Panc1 (cell line): ENCODE measurements at regions not wholly inside any gene's neighbourhood (a gene's known extent, or its start where the extent isn't known, plus 50 kb on each side); places are given as distances from the start of the nearest gene placed in this dataset.

Source experiments
- ATAC-seq: fragments of 200-7000 bp; cut with Tn5 transposase; 2 replicates; pipeline ENCODE4 v1.9.1; 2020; ENCODE audit warnings: mild to moderate bottlenecking, moderate library complexity
- BruUV-seq: library from RNA; stranded (reverse); fragments of 400-500 nt; replicated peaks from 2 replicates; lab custom pipeline; 2021; lab: Mats Ljungman, UMichigan
- CTCF ChIA-PET: fragments of 300-600 bp; sonication (Branson Sonifier 250); formaldehyde crosslinking; loops from one replicate; lab custom pipeline; 2022; ENCODE audit warnings: antibody characterized with exemption; lab: Charles Lee
- POLR2A ChIA-PET: fragments of 300-600 bp; sonication (Branson Sonifier 250); formaldehyde crosslinking; loops from one replicate; lab custom pipeline; 2022; ENCODE audit warnings: antibody characterized with exemption; lab: Charles Lee
- DNase-seq: peaks from one replicate; pipeline ENCODE4 v3.0.0-alpha.2; 2010; ENCODE audit warnings: low read depth, low spot score
- H3K27ac ChIP-seq: 2 replicates; pipeline ENCODE4 v1.5.1; 2011; ENCODE audit warnings: mild to moderate bottlenecking, low read length, inconsistent platforms
- H3K27me3 ChIP-seq: fragments of 200-500 bp; sonication (Bioruptor generic); 2 replicates; pipeline ENCODE4 v1.6.0; 2014; ENCODE audit warnings: low read length, inconsistent platforms; ENCODE audit not compliant: control insufficient read depth, insufficient read depth
- H3K36me3 ChIP-seq: fragments of 200-500 bp; sonication (Bioruptor generic); 2 replicates; pipeline ENCODE4 v1.5.1; 2014; ENCODE audit warnings: inconsistent platforms, mild to moderate bottlenecking, low read length, moderate library complexity; ENCODE audit not compliant: control insufficient read depth, insufficient read depth
- H3K4me1 ChIP-seq: 2 replicates; pipeline ENCODE4 v1.5.1; 2011; ENCODE audit warnings: inconsistent platforms, mild to moderate bottlenecking, low read length, moderate library complexity; ENCODE audit not compliant: control insufficient read depth, insufficient read depth
- H3K4me3 ChIP-seq, 2 experiments: 2 replicates each; pipeline ENCODE4 v1.5.1; 2011 to 2012; ENCODE audit warnings: low read depth in 2 of 2, low read length in 2 of 2, mild to moderate bottlenecking in 2 of 2, inconsistent platforms in 1 of 2, moderate library complexity in 1 of 2
- H3K9me3 ChIP-seq: fragments of 200-500 bp; sonication (Bioruptor generic); 2 replicates; pipeline ENCODE4 v1.5.1; 2014; ENCODE audit warnings: low read depth, mild to moderate bottlenecking, inconsistent platforms, low read length, moderate library complexity; ENCODE audit not compliant: control insufficient read depth, insufficient read depth
- CTCF ChIP-seq: fragments of 450-650 bp; IDR thresholded peaks from 2 replicates; pipeline ENCODE4 v1.5.1; 2017; ENCODE audit warnings: mild to moderate bottlenecking
- POLR2AphosphoS5 ChIP-seq: IDR thresholded peaks from 2 replicates; pipeline ENCODE4 v1.6.1; 2012; ENCODE audit warnings: mild to moderate bottlenecking, low read depth, low read length, moderate library complexity
- SIN3A ChIP-seq: IDR thresholded peaks from 2 replicates; pipeline ENCODE4 v1.6.1; 2012; ENCODE audit warnings: low read depth, mild to moderate bottlenecking, low read length, moderate library complexity, borderline replicate concordance; ENCODE audit not compliant: insufficient read depth
- TCF7L2 ChIP-seq: IDR thresholded peaks from 2 replicates; pipeline ENCODE4 v1.6.1; 2011; ENCODE audit warnings: mild to moderate bottlenecking, low read depth, low read length, inconsistent platforms
- in situ Hi-C: cut with HindIII; loops from 2 replicates; pipeline ENCODE4 v1.10.0; 2016; ENCODE audit warnings: low sequenced_read_pairs, low pct_unique_long_range_greater_than_20kb
- intact Hi-C: fragments of 100-400 bp; cut with micrococcal nuclease; formaldehyde crosslinking; loops from one replicate; pipeline ENCODE4 v1.10.0; 2022; ENCODE audit not compliant: unreplicated experiment
- TF ChIP-seq, protein P1 (sequence below), 2 experiments: IDR thresholded peaks; 2 replicates each; pipeline ENCODE4 v1.6.1; 2011 to 2012; ENCODE audit warnings: low read depth in 2 of 2, control low read depth in 1 of 2, low read length in 1 of 2, mild to moderate bottlenecking in 1 of 2, moderate library complexity in 1 of 2; ENCODE audit not compliant: insufficient read depth in 1 of 2

- intact Hi-C loops (no loop called here), in situ Hi-C loops (no loop called here)
- Histone ChIP-seq H3K9me3 (no peaks in the 10 kb centered on the region), H3K36me3 (no peaks in the 10 kb centered on the region; the same call in 1 of the 2 replicates), H3K27ac (no peak overlapping the region), H3K4me1 (no peaks in the 10 kb centered on the region), H3K27me3 (no peaks in the 10 kb centered on the region), H3K4me3 (no peak overlapping the region)
- DNase-seq (no peak), ATAC-seq (no peak)
- CTCF ChIA-PET = no interaction called here
- POLR2A ChIA-PET = no interaction called here
- TF ChIP-seq TCF7L2 = no peak
- no peak for TF ChIP-seq CTCF
- no peak for TF ChIP-seq POLR2AphosphoS5
- TF ChIP-seq, protein P1, sequence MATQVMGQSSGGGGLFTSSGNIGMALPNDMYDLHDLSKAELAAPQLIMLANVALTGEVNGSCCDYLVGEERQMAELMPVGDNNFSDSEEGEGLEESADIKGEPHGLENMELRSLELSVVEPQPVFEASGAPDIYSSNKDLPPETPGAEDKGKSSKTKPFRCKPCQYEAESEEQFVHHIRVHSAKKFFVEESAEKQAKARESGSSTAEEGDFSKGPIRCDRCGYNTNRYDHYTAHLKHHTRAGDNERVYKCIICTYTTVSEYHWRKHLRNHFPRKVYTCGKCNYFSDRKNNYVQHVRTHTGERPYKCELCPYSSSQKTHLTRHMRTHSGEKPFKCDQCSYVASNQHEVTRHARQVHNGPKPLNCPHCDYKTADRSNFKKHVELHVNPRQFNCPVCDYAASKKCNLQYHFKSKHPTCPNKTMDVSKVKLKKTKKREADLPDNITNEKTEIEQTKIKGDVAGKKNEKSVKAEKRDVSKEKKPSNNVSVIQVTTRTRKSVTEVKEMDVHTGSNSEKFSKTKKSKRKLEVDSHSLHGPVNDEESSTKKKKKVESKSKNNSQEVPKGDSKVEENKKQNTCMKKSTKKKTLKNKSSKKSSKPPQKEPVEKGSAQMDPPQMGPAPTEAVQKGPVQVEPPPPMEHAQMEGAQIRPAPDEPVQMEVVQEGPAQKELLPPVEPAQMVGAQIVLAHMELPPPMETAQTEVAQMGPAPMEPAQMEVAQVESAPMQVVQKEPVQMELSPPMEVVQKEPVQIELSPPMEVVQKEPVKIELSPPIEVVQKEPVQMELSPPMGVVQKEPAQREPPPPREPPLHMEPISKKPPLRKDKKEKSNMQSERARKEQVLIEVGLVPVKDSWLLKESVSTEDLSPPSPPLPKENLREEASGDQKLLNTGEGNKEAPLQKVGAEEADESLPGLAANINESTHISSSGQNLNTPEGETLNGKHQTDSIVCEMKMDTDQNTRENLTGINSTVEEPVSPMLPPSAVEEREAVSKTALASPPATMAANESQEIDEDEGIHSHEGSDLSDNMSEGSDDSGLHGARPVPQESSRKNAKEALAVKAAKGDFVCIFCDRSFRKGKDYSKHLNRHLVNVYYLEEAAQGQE (IDR thresholded peaks at IDR 0.05; ENCODE audit: insufficient read depth in 1 of 2, low read depth in 2 of 2, low read length in 1 of 2) = no peak
- no peak for TF ChIP-seq SIN3A
- no TSS peak for BruUV-seq
These were observed 91.8 kb upstream of the BACH2 start for GRCh38 chr6:90388395-90388794.

- TF ChIP-seq TCF7L2 = no peak
- TF ChIP-seq CTCF = no peak
- TF ChIP-seq, protein P1 (IDR thresholded peaks at IDR 0.05; ENCODE audit: insufficient read depth in 1 of 2, low read depth in 2 of 2, low read length in 1 of 2) = no peak
- TF ChIP-seq POLR2AphosphoS5 = no peak
- TF ChIP-seq SIN3A = no peak
- CTCF ChIA-PET = no interaction called here
- Histone ChIP-seq H3K9me3 (no peaks in the 10 kb centered on the region), H3K27me3 (no peaks in the 10 kb centered on the region), H3K4me3 (no peak overlapping the region), H3K4me1 (no peaks in the 10 kb centered on the region), H3K36me3 (no peaks in the 10 kb centered on the region; the same call in 1 of the 2 replicates), H3K27ac (no peak overlapping the region)
- in situ Hi-C loops (no loop called here), intact Hi-C loops (no loop called here)
- DNase-seq (no peak), ATAC-seq (no peak)
- POLR2A ChIA-PET = no interaction called here
- no TSS peak for BruUV-seq
These were observed 91.2 kb upstream of the BACH2 start for GRCh38 chr6:90387826-90388225.
